Right cardiac atrium (tissue), 5 donors: ENCODE measurements at regions not wholly inside any gene's neighbourhood (a gene's known extent, or its start where the extent isn't known, plus 50 kb on each side); places are given as distances from the start of the nearest gene placed in this dataset.
A peak's percentile ranks its signal among the peaks of the same experiment; 100 is the strongest.

ENCODE experiments used
- ATAC-seq, 2 donors: fragments of 200-7000 bp; cut with Tn5 transposase; one replicate each; pipeline versions ENCODE4 v1.8.0 to v1.9.1; 2020; ENCODE audit warnings: moderate library complexity in 2 of 2, mild to moderate bottlenecking in 1 of 2
- DNase-seq, 3 donors: peaks; one replicate each; pipeline ENCODE4 v3.0.0-alpha.2; 2020
- H3K27ac ChIP-seq: one replicate; pipeline ENCODE4 v1.5.1; 2013; ENCODE audit warnings: mild to moderate bottlenecking, low read length, control low read depth, moderate library complexity
- H3K27me3 ChIP-seq: one replicate; pipeline ENCODE4 v1.6.1; 2013; ENCODE audit not compliant: control insufficient read depth, insufficient read depth
- H3K4me1 ChIP-seq: one replicate; pipeline ENCODE4 v1.6.1; 2013; ENCODE audit warnings: low read length; ENCODE audit not compliant: control insufficient read depth, insufficient read depth
- H3K4me3 ChIP-seq: one replicate; pipeline ENCODE4 v1.5.1; 2013; ENCODE audit warnings: low read length, control low read depth
- H3K9me3 ChIP-seq: one replicate; pipeline ENCODE4 v1.6.1; 2013; ENCODE audit warnings: low read length; ENCODE audit not compliant: control insufficient read depth
- WGBS: extraction: QIAGEN DNeasy Blood & Tissue Kit; methylation state at CpG from one replicate; pipeline ENCODE4 v1.1.7; 2013; 5-methylcytosine and 5-hydroxymethylcytosine counted together
- intact Hi-C, 4 donors: fragments of 100-400 bp; cut with DNase I; formaldehyde crosslinking; loops; one replicate each; pipeline versions ENCODE4 v1.11.0 to v1.14.0; 2022 to 2023
- donor health status: healthy with polysubstance abuse.
- donor health status: DM: no; HTN: yes; CAD: no.
- donor health status: DM: no; HTN: no; CAD: no.
- donor health status: DM: no; HTN: yes; CAD: no; lungs with severe emphysema.
- donor health status: DM: yes; HTN: yes; CAD: no.

DNA sequence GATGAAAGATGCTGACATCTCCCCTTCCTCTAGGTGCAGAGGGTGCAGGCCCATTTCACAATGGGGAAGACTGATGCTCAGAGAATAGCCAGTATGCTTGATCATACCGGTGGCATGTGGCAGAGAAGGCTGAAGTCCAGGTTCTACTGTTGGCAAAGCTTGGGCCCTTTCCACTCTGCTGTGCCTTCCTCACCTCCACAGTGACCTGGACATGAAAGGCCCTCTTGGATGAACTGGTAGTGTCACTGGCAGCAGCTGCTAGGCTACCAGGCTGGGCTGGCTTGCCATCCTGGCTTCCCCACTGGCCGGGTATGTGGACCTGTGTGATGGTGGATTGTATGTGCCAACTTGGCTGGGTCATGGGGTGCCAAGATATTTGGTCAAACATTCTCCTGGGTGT is 92.0 kb downstream of the GADD45G start:
- Histone ChIP-seq H3K4me3 (no peak overlapping the region), H3K27me3 (no peaks in the 10 kb centered on the region), H3K4me1 (no peaks in the 10 kb centered on the region), H3K27ac (no peak overlapping the region), H3K9me3 (no peaks in the 10 kb centered on the region)
- 95% methylated on average over 2 of the region's 2 CpGs for WGBS
- ATAC-seq, result no peak
- intact Hi-C loops, result no loop called here
- DNase-seq, result no peak

DNA sequence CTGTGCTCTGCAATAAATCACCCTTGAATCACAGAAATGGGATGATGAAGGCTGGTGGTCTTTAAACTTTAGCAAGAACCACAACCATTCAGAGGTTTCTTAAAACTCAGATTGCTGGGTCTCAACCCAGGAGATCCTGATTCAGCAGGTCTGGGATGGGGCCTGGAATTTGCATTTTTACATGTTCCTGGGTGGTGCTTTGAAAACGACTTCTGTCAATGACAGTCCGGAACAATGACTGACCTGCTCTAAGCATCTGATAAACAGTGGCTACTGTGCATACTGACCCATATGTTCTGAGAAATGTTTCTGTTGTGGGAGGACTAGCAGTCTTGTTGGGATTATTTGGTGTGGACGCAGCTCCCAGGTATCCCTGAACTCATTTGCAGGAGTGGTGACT is 92.7 kb downstream of the GADD45G start:
- Histone ChIP-seq H3K27ac (no peak overlapping the region), H3K4me3 (no peak overlapping the region), H3K9me3 (no peaks in the 10 kb centered on the region), H3K4me1 (no peaks in the 10 kb centered on the region), H3K27me3 (no peaks in the 10 kb centered on the region)
- WGBS, result 89% methylated on average over 3 of the region's 3 CpGs
- intact Hi-C loops, result no loop called here
- no peak for DNase-seq
- no peak for ATAC-seq

DNA sequence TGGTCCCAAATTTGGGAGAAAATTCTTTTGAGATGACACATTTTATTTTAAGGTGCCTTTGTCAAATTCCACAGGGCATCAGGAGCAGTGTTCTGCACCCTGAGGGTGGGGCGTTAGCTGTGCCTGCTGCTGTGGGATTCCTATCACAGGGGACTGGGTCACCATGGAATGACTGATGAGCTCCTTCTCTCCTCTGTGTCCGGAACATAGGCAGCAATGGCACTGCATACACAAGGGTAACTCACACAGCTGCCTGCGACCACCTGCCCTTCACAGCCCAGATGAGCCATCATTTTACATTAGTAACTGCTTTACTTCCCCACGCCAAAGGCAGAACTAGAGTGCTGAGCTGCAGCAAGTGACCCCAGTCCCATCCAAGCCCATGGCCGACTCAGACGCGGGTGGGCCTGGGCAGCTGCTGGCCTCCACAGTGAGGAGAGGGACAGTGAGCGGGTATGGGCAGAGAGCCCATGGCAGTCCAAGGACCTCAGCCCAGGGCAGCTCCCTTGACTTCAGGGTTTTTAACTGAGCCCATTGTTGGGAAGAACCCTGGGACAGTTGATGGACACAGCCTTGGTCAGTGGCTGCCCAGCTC is 93.7 kb downstream of the GADD45G start:
- Histone ChIP-seq H3K9me3 (no peaks in the 10 kb centered on the region), H3K4me1 (no peaks in the 10 kb centered on the region), H3K27ac (no peak overlapping the region), H3K4me3 (no peak overlapping the region), H3K27me3 (no peaks in the 10 kb centered on the region)
- DNase-seq (no peak), ATAC-seq (peak in 1 of 2 donors; percentile 29)
- 95% methylated on average over 8 of the region's 8 CpGs for WGBS
- intact Hi-C loops, result no loop called here

DNA sequence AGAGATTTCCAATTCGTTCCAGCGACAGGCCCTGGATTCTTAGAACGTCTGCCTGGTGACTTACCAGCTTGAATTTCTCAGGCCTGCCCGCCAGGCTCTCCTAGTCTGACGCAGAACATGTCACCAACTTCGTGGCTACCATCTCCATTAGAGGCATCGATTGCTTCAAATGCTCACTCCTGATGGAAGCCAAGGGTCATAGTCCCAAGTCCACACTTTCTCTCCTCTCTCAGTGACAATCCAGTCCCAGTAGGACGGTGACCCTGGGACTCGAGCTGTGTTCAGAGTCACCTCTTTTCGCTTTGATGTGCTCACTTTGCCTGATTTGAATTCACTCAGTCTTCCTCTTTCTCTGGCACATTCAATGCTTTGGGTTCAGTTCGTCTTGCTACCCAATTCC is 94.8 kb downstream of the GADD45G start:
- no peak for ATAC-seq

DNA sequence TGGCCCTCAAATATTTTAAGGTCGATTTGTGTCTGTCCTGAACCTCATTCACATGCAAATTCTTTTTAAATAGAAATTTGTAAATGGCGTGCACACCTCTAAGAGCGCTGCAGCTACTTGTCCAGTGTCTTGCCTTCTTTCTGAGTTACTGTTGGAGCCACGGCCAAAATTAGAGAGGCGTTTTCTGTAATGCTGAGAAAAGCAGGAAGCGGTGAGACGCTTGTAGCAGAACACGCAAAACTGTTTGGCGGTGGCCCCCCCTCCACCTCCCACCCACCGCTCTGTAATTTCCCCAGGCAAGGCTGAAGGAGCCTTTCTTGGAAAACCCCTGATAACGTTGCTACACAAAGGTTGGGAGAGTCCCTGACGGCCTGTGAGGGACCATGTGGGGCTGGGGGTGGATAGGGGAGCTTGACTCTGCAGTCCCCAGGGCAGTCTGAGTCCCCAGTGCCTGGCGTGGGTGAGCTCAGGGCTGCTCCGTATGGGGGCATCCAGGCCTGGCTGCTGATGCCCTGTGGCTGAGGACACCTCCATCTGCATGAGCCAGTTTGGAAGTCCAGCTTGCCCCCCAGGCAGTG is 96.5 kb downstream of the GADD45G start:
- intact Hi-C loops, result no loop called here
- H3K4me1 ChIP-seq, result no peaks in the 10 kb centered on the region
- ATAC-seq (peak in 1 of 2 donors; percentile 15), DNase-seq (no peak)
- no peak overlapping the region for H3K27ac ChIP-seq
- H3K4me3 ChIP-seq, result no peak overlapping the region
- H3K9me3 ChIP-seq, result no peaks in the 10 kb centered on the region
- no peaks in the 10 kb centered on the region for H3K27me3 ChIP-seq
- 42% methylated on average over 14 of the region's 14 CpGs for WGBS

More for the DNA sequence above, 94.8 kb downstream of the GADD45G start:
- Histone ChIP-seq H3K4me1 (no peaks in the 10 kb centered on the region), H3K27me3 (no peaks in the 10 kb centered on the region), H3K9me3 (no peaks in the 10 kb centered on the region), H3K27ac (no peak overlapping the region), H3K4me3 (no peak overlapping the region)
- DNase-seq, result no peak
- intact Hi-C loops, result no loop called here
- WGBS, result 93% methylated on average over 11 of the region's 11 CpGs

DNA sequence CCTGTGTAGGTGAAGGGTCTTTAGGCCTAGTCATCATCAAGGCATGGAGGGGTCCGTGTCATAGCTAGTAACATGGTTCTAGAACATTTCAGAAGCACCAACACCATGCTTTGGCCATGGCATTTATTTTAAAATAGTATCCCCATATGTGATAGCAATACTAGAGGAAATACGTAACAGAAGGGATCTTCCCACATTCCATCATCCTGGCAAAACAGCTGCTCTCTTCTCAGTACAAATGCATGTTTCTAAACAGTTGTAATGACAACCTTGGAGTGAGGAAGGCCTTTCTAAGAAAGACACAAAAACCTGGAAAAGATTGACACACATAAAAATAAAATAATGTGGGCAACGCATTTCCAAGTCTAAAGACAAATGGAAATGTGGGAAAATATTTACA is 97.6 kb downstream of the GADD45G start:
- intact Hi-C loops, result no loop called here
- Histone ChIP-seq H3K9me3 (no peaks in the 10 kb centered on the region), H3K27ac (no peak overlapping the region), H3K4me3 (no peak overlapping the region), H3K4me1 (no peaks in the 10 kb centered on the region), H3K27me3 (no peaks in the 10 kb centered on the region)
- no peak for ATAC-seq
- no peak for DNase-seq
- 80% methylated on average over 3 of the region's 3 CpGs for WGBS

DNA sequence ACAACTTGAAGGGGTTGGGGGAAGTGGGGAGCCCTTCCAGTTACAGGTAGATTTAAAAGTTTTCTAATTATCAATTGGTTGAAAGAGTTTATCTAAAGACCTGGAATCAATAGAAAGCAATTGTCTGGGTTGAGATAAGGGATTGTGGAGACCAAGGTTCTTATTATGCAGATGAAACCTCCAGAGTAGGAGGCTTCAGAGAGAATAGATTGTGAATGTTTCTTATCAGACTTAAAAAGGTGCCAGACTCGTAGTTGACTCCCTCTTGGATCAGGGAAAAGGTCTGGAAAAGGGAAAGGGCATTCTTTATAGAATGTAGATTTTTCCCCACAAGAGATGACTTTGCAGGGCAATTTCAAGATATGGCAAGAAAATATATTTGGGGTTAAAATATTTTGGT is 100.8 kb downstream of the GADD45G start:
- no peak overlapping the region for H3K4me3 ChIP-seq
- ATAC-seq (no peak), DNase-seq (no peak)
- peaks cover 3% of the 10 kb centered on the region for H3K4me1 ChIP-seq
- intact Hi-C loops, result no loop called here
- 46% methylated on average over 1 of the region's 1 CpG for WGBS
- no peak overlapping the region for H3K27ac ChIP-seq
- H3K27me3 ChIP-seq, result no peaks in the 10 kb centered on the region
- no peaks in the 10 kb centered on the region for H3K9me3 ChIP-seq

DNA sequence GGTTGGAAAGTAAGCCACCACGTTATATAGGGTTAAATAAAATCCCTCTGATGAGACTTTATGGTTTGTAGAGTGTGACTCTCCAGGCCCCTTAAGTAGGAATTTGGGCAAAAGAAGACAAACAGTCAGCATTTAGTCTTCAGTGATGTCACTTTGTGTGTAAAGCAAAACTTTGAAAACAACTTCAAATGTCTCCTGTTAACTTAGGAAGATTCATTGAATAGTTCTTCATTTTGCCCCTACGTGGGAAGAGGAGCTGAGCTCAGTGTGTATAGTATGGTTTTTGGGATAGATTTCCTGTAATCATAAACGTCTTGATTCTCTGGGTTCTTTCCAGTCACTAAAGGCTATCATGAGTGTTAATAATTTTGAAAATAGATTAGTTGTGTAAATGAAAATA is 101.3 kb downstream of the GADD45G start:
- Histone ChIP-seq H3K9me3 (no peaks in the 10 kb centered on the region), H3K27ac (no peak overlapping the region), H3K4me1 (peaks cover 3% of the 10 kb centered on the region), H3K4me3 (no peak overlapping the region), H3K27me3 (no peaks in the 10 kb centered on the region)
- ATAC-seq, result no peak
- no peak for DNase-seq
- 58% methylated on average over 3 of the region's 3 CpGs for WGBS
- intact Hi-C loops, result no loop called here

DNA sequence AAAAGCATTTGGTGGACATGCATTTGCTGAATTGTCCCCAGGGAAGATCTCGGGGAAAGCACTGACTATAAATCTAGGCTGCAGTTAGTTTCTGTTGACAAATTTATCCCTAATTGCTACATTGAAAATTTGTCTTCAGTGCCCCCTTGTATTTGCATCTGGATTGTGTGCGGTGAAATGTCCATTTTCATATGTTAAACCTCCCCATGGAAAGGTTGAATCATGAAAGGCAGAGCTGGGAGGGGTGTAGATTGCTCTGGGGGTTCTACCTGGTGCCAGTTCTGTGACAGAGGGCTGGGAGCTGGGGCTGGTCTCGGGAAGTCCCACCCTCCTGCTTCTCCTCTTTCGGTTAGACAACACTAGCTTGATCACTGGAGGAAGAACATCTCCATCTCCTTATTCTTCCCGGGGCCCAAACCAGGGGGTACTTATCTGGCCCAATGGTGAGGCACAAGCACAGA is 101.9 kb downstream of the GADD45G start:
- H3K27me3 ChIP-seq, result no peaks in the 10 kb centered on the region
- no peak for DNase-seq
- ATAC-seq, result peak in 1 of 2 donors; percentile 15
- H3K4me1 ChIP-seq, result peaks cover 3% of the 10 kb centered on the region
- 58% methylated on average over 5 of the region's 5 CpGs for WGBS
- no peak overlapping the region for H3K4me3 ChIP-seq
- H3K9me3 ChIP-seq, result no peaks in the 10 kb centered on the region
- intact Hi-C loops, result no loop called here
- H3K27ac ChIP-seq, result no peak overlapping the region

DNA sequence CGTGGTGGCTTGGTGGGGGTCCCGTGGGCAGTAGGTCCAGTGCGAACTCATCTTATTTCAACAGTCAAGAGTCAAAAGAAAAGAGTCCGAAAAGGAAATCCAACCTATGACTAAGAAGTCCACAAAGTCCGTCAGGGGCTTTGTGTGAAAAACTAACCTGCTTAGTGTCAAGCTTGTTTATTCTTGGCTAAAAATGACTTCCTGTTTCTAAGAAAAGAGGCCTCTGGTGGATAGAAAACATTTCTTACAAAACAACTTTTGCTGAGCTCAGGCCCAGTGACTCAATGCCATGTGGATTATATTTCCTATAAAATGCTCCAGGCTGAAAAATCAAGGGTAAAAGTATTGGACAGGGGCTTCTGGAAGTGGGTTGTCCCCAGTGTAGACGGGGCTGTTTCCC is 105.9 kb downstream of the GADD45G start:
- intact Hi-C loops, result no loop called here
- Histone ChIP-seq H3K4me1 (peaks cover 3% of the 10 kb centered on the region), H3K4me3 (no peak overlapping the region), H3K27me3 (no peaks in the 10 kb centered on the region), H3K9me3 (no peaks in the 10 kb centered on the region), H3K27ac (no peak overlapping the region)
- DNase-seq (no peak), ATAC-seq (no peak)
- 57% methylated on average over 6 of the region's 6 CpGs for WGBS

DNA sequence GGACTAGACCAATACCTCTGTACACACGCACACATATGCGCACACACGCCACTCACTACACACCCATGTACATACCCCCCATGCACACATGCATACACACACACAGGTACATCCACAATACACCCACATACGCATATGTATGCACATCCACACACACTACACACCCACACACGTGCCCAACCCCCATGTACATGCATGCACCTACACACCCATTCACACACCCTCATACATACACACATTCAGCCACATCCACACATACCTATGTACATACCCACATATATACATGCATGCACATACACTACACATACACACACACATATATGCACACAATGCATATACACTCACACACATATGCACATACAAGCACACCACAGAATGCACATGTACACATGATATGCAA is 107.1 kb downstream of the GADD45G start:
- H3K9me3 ChIP-seq, result no peaks in the 10 kb centered on the region
- no peak for DNase-seq
- no peak overlapping the region for H3K27ac ChIP-seq
- H3K4me1 ChIP-seq, result peaks cover 3% of the 10 kb centered on the region
- no peak overlapping the region for H3K4me3 ChIP-seq
- 74% methylated on average over 5 of the region's 5 CpGs for WGBS
- intact Hi-C loops, result no loop called here
- no peak for ATAC-seq
- H3K27me3 ChIP-seq, result no peaks in the 10 kb centered on the region

DNA sequence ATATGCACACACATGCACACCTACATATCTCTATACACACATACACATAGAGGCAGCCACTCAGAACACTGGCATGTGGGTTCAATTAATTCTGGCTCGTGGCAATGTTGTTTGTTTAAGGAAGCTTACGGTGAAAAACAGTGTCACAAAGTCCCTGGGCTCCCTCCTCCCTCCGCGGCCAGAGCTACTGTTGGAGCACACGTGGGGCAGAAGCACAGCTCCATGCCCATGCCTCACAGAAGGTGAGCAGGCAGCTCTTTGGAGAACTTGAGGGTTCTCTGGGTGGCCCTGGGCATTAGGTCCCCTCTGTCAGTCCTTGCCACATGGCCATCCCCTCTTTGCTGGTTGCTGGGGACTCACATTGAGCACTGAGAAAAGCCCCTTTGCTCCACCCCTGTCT is 107.5 kb downstream of the GADD45G start:
- ATAC-seq (no peak), DNase-seq (no peak)
- 89% methylated on average over 5 of the region's 5 CpGs for WGBS
- peaks cover 3% of the 10 kb centered on the region for H3K4me1 ChIP-seq
- H3K9me3 ChIP-seq, result no peaks in the 10 kb centered on the region
- H3K27me3 ChIP-seq, result no peaks in the 10 kb centered on the region
- intact Hi-C loops, result no loop called here
- no peak overlapping the region for H3K4me3 ChIP-seq
- H3K27ac ChIP-seq, result no peak overlapping the region
